ENCODE measurements at regions not wholly inside any gene's neighbourhood (a gene's known extent, or its start where the extent isn't known, plus 50 kb on each side); places are given as distances from the start of the nearest gene placed in this dataset.

GRCh38 chr13:62294244-62294643 lies 878.6 kb upstream of the PCDH20 start:
- no peak overlapping the region for H3K4me3 ChIP-seq (ENCODE audit: low read length)
- DNase-seq (ENCODE audit: low read depth): peak; percentile 66
- TF ChIP-seq CTCF (IDR thresholded peaks at IDR 0.05; ENCODE audit: insufficient read depth, low read depth, low read length, missing control alignments): no peak

- no peak overlapping the region for H3K4me3 ChIP-seq (ENCODE audit: low read length)
- DNase-seq (ENCODE audit: low read depth): peak; percentile 70
- no peak for TF ChIP-seq CTCF (IDR thresholded peaks at IDR 0.05; ENCODE audit: insufficient read depth, low read depth, low read length, missing control alignments)
These were observed 877.2 kb upstream of the PCDH20 start for GRCh38 chr13:62292714-62293480.

- no peak overlapping the region for H3K4me3 ChIP-seq (ENCODE audit: low read length)
- TF ChIP-seq CTCF (IDR thresholded peaks at IDR 0.05; ENCODE audit: insufficient read depth, low read depth, low read length, missing control alignments): no peak
- no peak for DNase-seq (ENCODE audit: low read depth)
These were observed 874.9 kb upstream of the PCDH20 start for GRCh38 chr13:62290542-62290941.

- no peak for TF ChIP-seq CTCF (IDR thresholded peaks at IDR 0.05; ENCODE audit: insufficient read depth, low read depth, low read length, missing control alignments)
- DNase-seq (ENCODE audit: low read depth): no peak
- H3K4me3 ChIP-seq (ENCODE audit: low read length): no peak overlapping the region
These were observed 872.1 kb upstream of the PCDH20 start for GRCh38 chr13:62287764-62288163.

- H3K4me3 ChIP-seq (ENCODE audit: low read length): no peak overlapping the region
- no peak for DNase-seq (ENCODE audit: low read depth)
- TF ChIP-seq CTCF (IDR thresholded peaks at IDR 0.05; ENCODE audit: insufficient read depth, low read depth, low read length, missing control alignments): no peak
These were observed 864.9 kb upstream of the PCDH20 start for GRCh38 chr13:62280590-62280989.

GRCh38 chr13:62278271-62278670 lies 862.6 kb upstream of the PCDH20 start:
- no peak overlapping the region for H3K4me3 ChIP-seq (ENCODE audit: low read length)
- TF ChIP-seq CTCF (IDR thresholded peaks at IDR 0.05; ENCODE audit: insufficient read depth, low read depth, low read length, missing control alignments): no peak
- DNase-seq (ENCODE audit: low read depth): no peak

- no peak for TF ChIP-seq CTCF (IDR thresholded peaks at IDR 0.05; ENCODE audit: insufficient read depth, low read depth, low read length, missing control alignments)
- no peak overlapping the region for H3K4me3 ChIP-seq (ENCODE audit: low read length)
- DNase-seq (ENCODE audit: low read depth): no peak
These were observed 836.1 kb upstream of the PCDH20 start for GRCh38 chr13:62251734-62252133.

Measured in epithelial cell of esophagus (primary cell).